ENCODE measurements at regions not wholly inside any gene's neighbourhood (a gene's known extent, or its start where the extent isn't known, plus 50 kb on each side); places are given as distances from the start of the nearest gene placed in this dataset.
"Not testable (repeated sequence)": the region's sequence is repeated elsewhere in the genome, so short reads cannot be mapped to it uniquely, and the experiment has no call there.

- Mint-ChIP-seq H3K4me3 (no peak overlapping the region), H3K4me1 (ENCODE audit: low read depth) (no peaks in the 10 kb centered on the region), H3K9me3 (no peaks in the 10 kb centered on the region), H3K27ac (no peak overlapping the region), H3K36me3 (ENCODE audit: low read depth) (no peaks in the 10 kb centered on the region), H3K27me3 (ENCODE audit: low read depth) (peaks cover 17% of the 10 kb centered on the region)
- intact Hi-C loops (cut with micrococcal nuclease) = no loop called here
- CTCF ChIA-PET = no interaction called here
- no peak for DNase-seq
Observed at GRCh38 chr5:175343308-175343707, 100.7 kb downstream of the DRD1 start.

DNA sequence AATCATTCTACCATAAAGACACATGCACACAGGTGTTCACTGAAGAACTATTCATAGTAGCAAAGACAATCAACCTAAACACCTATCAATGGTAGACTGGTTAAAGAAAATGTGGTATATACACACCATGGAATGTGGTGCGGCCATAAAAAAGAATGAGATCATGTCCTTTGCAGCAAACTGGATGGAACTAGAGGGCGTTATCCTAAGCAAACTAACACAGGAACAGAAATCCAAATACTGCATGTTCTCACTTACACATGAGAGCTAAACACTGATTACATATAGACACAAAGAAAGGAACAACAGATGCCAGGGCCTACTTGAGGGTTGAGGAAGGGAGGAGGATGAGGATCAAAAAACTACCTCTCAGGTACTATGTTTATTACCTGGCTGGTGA, 103.8 kb downstream of the DRD1 start:
- no peak overlapping the region for H3K27ac Mint-ChIP-seq
- no peak overlapping the region for H3K4me3 Mint-ChIP-seq
- CTCF ChIA-PET = no interaction called here
- no peaks in the 10 kb centered on the region for H3K4me1 Mint-ChIP-seq (ENCODE audit: low read depth)
- no peaks in the 10 kb centered on the region for H3K36me3 Mint-ChIP-seq (ENCODE audit: low read depth)
- H3K9me3 Mint-ChIP-seq = no peaks in the 10 kb centered on the region
- H3K27me3 Mint-ChIP-seq (ENCODE audit: low read depth) = peaks cover 10% of the 10 kb centered on the region
- no peak for DNase-seq
- intact Hi-C loops (cut with micrococcal nuclease) = no loop called here

- CTCF ChIA-PET = no interaction called here
- Mint-ChIP-seq H3K4me1 (ENCODE audit: low read depth) (no peaks in the 10 kb centered on the region), H3K27ac (no peak overlapping the region), H3K4me3 (no peak overlapping the region), H3K9me3 (no peaks in the 10 kb centered on the region), H3K36me3 (ENCODE audit: low read depth) (no peaks in the 10 kb centered on the region), H3K27me3 (ENCODE audit: low read depth) (no peaks in the 10 kb centered on the region)
- intact Hi-C loops (cut with micrococcal nuclease) = no loop called here
- DNase-seq = no peak
Observed at GRCh38 chr5:175337680-175338079, 106.3 kb downstream of the DRD1 start.

GRCh38 chr5:175336781-175337180, 107.2 kb downstream of the DRD1 start:
- CTCF ChIA-PET = no interaction called here

DNA sequence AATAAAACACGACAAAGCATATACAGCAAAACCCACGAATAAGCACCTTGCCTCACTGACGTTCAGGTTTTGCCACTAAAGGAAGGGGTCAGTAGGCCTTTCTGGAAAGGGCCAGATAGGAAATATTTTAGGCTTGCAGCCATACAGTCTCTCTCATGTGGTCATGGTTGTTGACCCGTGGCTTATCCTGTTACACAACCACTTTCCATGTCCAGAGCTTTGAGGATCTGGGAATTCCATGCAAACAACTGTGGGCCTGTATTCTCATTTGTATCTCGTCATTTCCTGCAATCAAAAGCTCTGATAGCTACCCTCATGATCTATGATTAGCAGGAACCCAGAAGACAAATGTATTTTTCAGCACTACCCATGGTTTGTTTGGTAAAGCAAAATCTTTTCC, 108.3 kb downstream of the DRD1 start:
- Mint-ChIP-seq H3K9me3 (no peaks in the 10 kb centered on the region), H3K27me3 (ENCODE audit: low read depth) (no peaks in the 10 kb centered on the region), H3K4me3 (no peak overlapping the region), H3K36me3 (ENCODE audit: low read depth) (no peaks in the 10 kb centered on the region), H3K27ac (no peak overlapping the region), H3K4me1 (ENCODE audit: low read depth) (no peaks in the 10 kb centered on the region)
- intact Hi-C loops (cut with micrococcal nuclease) = no loop called here
- no peak for DNase-seq
- CTCF ChIA-PET = no interaction called here

More at GRCh38 chr5:175336781-175337180, 107.2 kb downstream of the DRD1 start:
- H3K4me3 Mint-ChIP-seq = no peak overlapping the region
- intact Hi-C loops (cut with micrococcal nuclease) = no loop called here
- DNase-seq = no peak
- no peaks in the 10 kb centered on the region for H3K27me3 Mint-ChIP-seq (ENCODE audit: low read depth)
- H3K27ac Mint-ChIP-seq = no peak overlapping the region
- no peaks in the 10 kb centered on the region for H3K4me1 Mint-ChIP-seq (ENCODE audit: low read depth)
- H3K9me3 Mint-ChIP-seq = no peaks in the 10 kb centered on the region
- no peaks in the 10 kb centered on the region for H3K36me3 Mint-ChIP-seq (ENCODE audit: low read depth)

GRCh38 chr5:175331173-175332036, 112.6 kb downstream of the DRD1 start:
- H3K27ac Mint-ChIP-seq; H3K9me3 Mint-ChIP-seq; H3K4me1 Mint-ChIP-seq (ENCODE audit: low read depth); H3K36me3 Mint-ChIP-seq (ENCODE audit: low read depth); H3K4me3 Mint-ChIP-seq; CTCF ChIA-PET; intact Hi-C loops (cut with micrococcal nuclease); DNase-seq; H3K27me3 Mint-ChIP-seq (ENCODE audit: low read depth): not testable (repeated sequence)

DNA sequence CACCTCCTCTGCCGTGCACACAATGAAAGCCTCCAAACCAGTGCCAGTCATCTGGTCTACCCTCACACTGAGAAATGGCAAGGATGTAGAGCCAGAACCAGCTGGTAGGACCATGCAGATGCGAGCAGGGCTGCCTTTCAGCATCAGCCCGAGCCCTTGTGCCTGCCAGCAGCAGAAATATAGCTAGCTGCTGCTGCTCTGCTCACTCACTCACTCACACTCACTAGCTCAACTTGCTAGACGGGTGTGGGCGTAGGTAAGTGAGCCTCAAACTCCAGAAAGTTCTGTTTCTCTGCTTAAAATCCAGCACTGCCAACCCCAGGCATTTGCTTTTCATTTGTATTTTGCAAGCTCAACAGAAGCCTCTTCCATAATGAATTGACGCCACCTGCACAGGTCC, 114.0 kb downstream of the DRD1 start:
- no peak overlapping the region for H3K27ac Mint-ChIP-seq
- H3K9me3 Mint-ChIP-seq = no peaks in the 10 kb centered on the region
- CTCF ChIA-PET = no interaction called here
- H3K27me3 Mint-ChIP-seq (ENCODE audit: low read depth) = peaks cover 2% of the 10 kb centered on the region
- intact Hi-C loops (cut with micrococcal nuclease) = no loop called here
- no peak for DNase-seq
- no peaks in the 10 kb centered on the region for H3K4me1 Mint-ChIP-seq (ENCODE audit: low read depth)
- H3K4me3 Mint-ChIP-seq = no peak overlapping the region
- no peaks in the 10 kb centered on the region for H3K36me3 Mint-ChIP-seq (ENCODE audit: low read depth)

GRCh38 chr5:175328687-175329086, 115.3 kb downstream of the DRD1 start:
- Mint-ChIP-seq H3K36me3 (ENCODE audit: low read depth) (no peaks in the 10 kb centered on the region), H3K4me1 (ENCODE audit: low read depth) (no peaks in the 10 kb centered on the region), H3K9me3 (no peaks in the 10 kb centered on the region), H3K27ac (no peak overlapping the region), H3K4me3 (no peak overlapping the region), H3K27me3 (ENCODE audit: low read depth) (peaks cover 5% of the 10 kb centered on the region)
- DNase-seq = no peak
- CTCF ChIA-PET = no interaction called here
- intact Hi-C loops (cut with micrococcal nuclease) = no loop called here

GRCh38 chr5:175328176-175328575, 115.8 kb downstream of the DRD1 start:
- H3K4me3 Mint-ChIP-seq = no peak overlapping the region
- CTCF ChIA-PET = no interaction called here
- no peaks in the 10 kb centered on the region for H3K36me3 Mint-ChIP-seq (ENCODE audit: low read depth)
- DNase-seq = no peak
- no peaks in the 10 kb centered on the region for H3K4me1 Mint-ChIP-seq (ENCODE audit: low read depth)
- no peak overlapping the region for H3K27ac Mint-ChIP-seq
- intact Hi-C loops (cut with micrococcal nuclease) = no loop called here
- H3K9me3 Mint-ChIP-seq = no peaks in the 10 kb centered on the region
- peaks cover 5% of the 10 kb centered on the region for H3K27me3 Mint-ChIP-seq (ENCODE audit: low read depth)

GRCh38 chr5:175325681-175326080, 118.3 kb downstream of the DRD1 start:
- Mint-ChIP-seq H3K36me3 (ENCODE audit: low read depth) (no peaks in the 10 kb centered on the region), H3K4me3 (no peak overlapping the region), H3K27ac (no peak overlapping the region), H3K9me3 (no peaks in the 10 kb centered on the region), H3K4me1 (ENCODE audit: low read depth) (no peaks in the 10 kb centered on the region), H3K27me3 (ENCODE audit: low read depth) (peaks cover 8% of the 10 kb centered on the region)
- CTCF ChIA-PET = no interaction called here
- intact Hi-C loops (cut with micrococcal nuclease) = no loop called here
- no peak for DNase-seq

DNA sequence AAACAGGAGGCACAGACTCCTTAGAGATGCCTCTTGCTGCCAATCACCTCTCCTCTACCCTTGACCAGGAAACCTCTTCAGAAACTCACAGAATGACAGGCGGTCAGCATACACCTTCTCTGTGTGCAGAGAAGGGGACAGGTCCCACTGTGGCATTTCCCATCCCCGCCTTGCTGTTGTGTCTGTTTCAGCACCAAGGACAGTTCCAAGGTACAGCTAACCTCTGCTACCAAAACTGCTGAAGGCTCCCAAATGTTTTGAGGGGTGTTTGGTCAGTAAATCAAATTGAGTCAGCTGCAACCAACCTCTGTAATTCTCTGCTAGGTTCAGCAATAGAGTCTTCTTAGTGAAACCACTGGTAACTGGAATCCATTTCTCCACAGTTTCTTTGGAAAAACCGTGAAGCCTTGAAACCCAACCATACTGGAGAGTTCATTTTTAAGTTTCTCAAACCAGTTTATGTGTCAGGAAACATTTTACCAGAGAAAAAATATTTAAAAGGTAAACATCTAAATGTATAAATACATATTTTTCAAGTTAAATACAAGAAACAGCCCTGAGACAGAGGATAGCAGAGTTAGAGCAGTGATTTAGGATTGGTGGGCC, 122.0 kb downstream of the DRD1 start:
- peak; percentile 50 for DNase-seq
- intact Hi-C loops (cut with micrococcal nuclease) = no loop called here
- no peaks in the 10 kb centered on the region for H3K36me3 Mint-ChIP-seq (ENCODE audit: low read depth)
- no peak overlapping the region for H3K27ac Mint-ChIP-seq
- CTCF ChIA-PET = interaction anchor here (0.6 kb wide), 1 partner anchor 195 kb away, joined by 3 read pairs; no protein-coding TSS in a partner anchor
- no peaks in the 10 kb centered on the region for H3K9me3 Mint-ChIP-seq
- H3K4me1 Mint-ChIP-seq (ENCODE audit: low read depth) = no peaks in the 10 kb centered on the region
- H3K27me3 Mint-ChIP-seq (ENCODE audit: low read depth) = peaks cover 6% of the 10 kb centered on the region
- H3K4me3 Mint-ChIP-seq = no peak overlapping the region

DNA sequence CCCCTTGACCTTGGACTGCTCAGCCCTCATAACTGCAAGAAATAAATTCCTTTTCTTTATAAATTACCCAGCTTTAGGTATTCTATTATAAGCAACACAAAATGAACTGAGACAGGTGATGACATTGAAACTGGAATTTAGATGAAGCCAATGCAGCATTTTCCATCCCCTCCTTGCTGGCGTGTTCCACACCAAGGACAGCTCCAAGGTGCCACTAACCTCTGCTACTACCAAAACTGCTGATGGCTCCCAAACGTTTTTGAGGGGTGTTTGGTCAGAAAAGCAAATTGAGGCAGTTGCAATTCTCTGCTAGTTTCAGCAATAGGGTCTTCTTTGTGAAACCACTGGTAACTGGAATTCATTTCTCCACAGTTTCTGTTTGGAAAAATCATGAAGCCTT, 124.8 kb downstream of the DRD1 start:
- Mint-ChIP-seq H3K4me1 (ENCODE audit: low read depth) (no peaks in the 10 kb centered on the region), H3K9me3 (no peaks in the 10 kb centered on the region), H3K36me3 (ENCODE audit: low read depth) (no peaks in the 10 kb centered on the region), H3K27ac (no peak overlapping the region), H3K27me3 (ENCODE audit: low read depth) (peaks cover 8% of the 10 kb centered on the region), H3K4me3 (no peak overlapping the region)
- CTCF ChIA-PET = no interaction called here
- intact Hi-C loops (cut with micrococcal nuclease) = no loop called here
- DNase-seq = no peak

DNA sequence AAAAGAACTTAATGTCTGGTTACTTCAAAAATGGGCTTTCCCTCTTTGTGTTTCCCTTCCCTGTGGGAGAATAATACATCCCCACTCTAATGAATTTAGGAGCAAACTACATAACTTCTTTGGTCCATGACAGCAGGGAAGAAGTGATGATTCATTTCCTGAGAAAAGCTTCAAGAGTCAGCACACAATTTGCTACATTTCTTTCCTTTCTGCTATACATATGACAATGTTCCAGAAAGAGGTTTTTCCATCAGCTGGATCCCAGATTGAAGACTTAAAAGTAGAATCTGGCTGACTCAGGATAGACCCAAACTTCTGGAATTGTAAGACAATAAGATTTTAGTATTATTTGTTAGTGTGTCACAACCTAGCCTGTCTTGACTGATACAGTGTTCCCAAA, 126.1 kb downstream of the DRD1 start:
- Mint-ChIP-seq H3K27ac (no peak overlapping the region), H3K4me3 (no peak overlapping the region), H3K9me3 (no peaks in the 10 kb centered on the region), H3K36me3 (ENCODE audit: low read depth) (no peaks in the 10 kb centered on the region), H3K4me1 (ENCODE audit: low read depth) (no peaks in the 10 kb centered on the region), H3K27me3 (ENCODE audit: low read depth) (peaks cover 8% of the 10 kb centered on the region)
- DNase-seq = no peak
- CTCF ChIA-PET = no interaction called here
- intact Hi-C loops (cut with micrococcal nuclease) = no loop called here
